Neuron (in vitro differentiated cells): ENCODE measurements at regions not wholly inside any gene's neighbourhood (a gene's known extent, or its start where the extent isn't known, plus 50 kb on each side); places are given as distances from the start of the nearest gene placed in this dataset.
"Not testable (repeated sequence)": the region's sequence is repeated elsewhere in the genome, so short reads cannot be mapped to it uniquely, and the experiment has no call there.

Experiments used
- H2AFZ ChIP-seq: one replicate; pipeline ENCODE4 v1.6.1; 2013; ENCODE audit warnings: low read depth, mild to moderate bottlenecking, inconsistent platforms, low read length, moderate library complexity
- H3K27me3 ChIP-seq: one replicate; pipeline ENCODE4 v1.6.1; 2013; ENCODE audit warnings: low read length; ENCODE audit not compliant: insufficient read depth
- H3K36me3 ChIP-seq: one replicate; pipeline ENCODE4 v1.6.1; 2013; ENCODE audit warnings: low read length; ENCODE audit not compliant: insufficient read depth
- H3K4me1 ChIP-seq: one replicate; pipeline ENCODE4 v1.6.1; 2013; ENCODE audit warnings: low read length; ENCODE audit not compliant: insufficient read depth
- H3K4me3 ChIP-seq: 2 replicates; pipeline ENCODE4 v1.5.1; 2013; ENCODE audit warnings: mild to moderate bottlenecking, low read length, moderate library complexity
- H3K9me3 ChIP-seq: one replicate; pipeline ENCODE4 v1.6.1; 2013; ENCODE audit warnings: low read length

DNA sequence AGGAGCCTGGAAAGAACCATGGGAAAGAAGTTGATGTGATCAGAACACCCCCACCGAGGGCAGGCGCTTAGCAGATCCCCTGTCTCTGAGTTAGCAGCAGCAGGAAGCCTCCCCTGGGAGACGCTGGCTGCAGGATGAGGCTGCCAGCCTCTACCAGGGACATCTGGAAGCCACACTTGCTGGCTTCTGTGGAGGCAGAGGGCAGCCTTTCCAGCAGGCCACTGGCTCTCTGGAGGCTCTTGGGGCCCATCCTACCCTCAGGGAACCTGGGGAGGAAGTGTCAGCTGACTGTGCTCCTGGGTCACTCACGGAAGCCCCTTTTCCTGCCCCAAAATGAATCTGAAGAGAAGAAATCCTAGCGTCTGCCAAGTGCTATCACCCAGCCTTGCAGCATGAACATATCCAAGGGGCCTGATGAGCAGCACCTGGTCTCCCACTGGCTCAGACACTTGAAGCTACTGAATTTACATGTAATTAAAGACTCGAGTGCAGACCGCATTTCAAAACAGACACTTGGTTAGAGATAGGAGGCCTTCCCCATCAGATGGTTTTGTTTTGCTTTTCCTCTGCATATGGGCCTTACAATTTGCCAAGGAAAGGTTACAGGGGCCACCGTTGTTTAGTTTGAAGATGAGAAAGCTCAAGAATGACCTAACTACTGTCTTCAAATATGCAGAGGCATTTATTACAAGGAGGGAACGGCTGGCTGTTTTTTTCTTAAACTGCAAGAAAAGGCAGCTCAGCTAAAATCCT is 142.1 kb downstream of the BCL2L11 start:
- not testable (repeated sequence) for H3K4me1 ChIP-seq, H3K36me3 ChIP-seq, H3K4me3 ChIP-seq, H3K9me3 ChIP-seq, H2AFZ ChIP-seq, H3K27me3 ChIP-seq

GRCh38 chr2:111263380-111264017 is 142.8 kb downstream of the BCL2L11 start:
- not testable (repeated sequence) for H3K4me1 ChIP-seq, H3K9me3 ChIP-seq, H3K27me3 ChIP-seq, H3K4me3 ChIP-seq, H2AFZ ChIP-seq, H3K36me3 ChIP-seq

GRCh38 chr2:111264956-111265355 is 144.2 kb downstream of the BCL2L11 start:
- H3K36me3 ChIP-seq, H2AFZ ChIP-seq, H3K9me3 ChIP-seq, H3K4me3 ChIP-seq, H3K27me3 ChIP-seq, H3K4me1 ChIP-seq: not testable (repeated sequence)

DNA sequence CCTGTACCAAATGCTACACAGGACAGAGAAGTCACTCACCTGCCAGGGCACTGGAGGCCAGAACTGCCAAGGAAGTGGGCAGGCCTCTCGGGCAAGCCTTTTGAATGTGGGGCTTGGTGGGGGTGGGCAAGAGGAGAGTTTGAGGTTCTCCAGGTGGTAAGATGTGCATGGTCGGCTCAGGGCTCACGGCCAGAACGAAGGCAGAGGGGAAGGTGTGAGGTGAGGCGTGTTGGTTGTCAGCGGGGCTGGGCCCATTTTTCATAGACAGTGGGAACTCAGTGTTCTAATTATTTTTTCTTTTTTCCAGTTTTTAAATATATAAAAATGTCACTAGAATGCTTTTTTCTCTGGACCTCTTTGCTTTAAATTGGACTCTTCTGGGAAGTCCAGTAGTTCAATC is 145.8 kb downstream of the BCL2L11 start:
- not testable (repeated sequence) for H3K27me3 ChIP-seq, H3K36me3 ChIP-seq, H2AFZ ChIP-seq, H3K4me1 ChIP-seq, H3K9me3 ChIP-seq, H3K4me3 ChIP-seq

DNA sequence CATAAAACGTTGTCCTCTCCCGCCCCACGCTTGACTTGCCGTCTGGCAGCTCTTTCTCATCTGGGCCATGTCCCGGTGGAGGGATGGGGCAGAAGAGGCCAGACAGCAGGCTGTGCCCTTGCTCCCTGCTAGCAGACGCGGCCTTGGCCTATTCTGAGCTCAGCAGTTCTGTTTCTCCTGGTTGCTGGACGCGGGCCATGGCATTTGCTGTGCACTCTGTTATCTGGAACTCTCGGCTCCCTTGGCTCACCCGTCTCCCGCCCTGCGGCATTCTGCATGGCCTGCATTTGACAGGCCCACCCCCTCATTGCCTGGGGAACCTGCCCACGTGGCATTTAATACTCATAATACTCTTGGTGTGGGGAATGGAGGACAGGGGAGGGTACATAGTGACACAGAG is 146.3 kb downstream of the BCL2L11 start:
- H3K36me3 ChIP-seq, H2AFZ ChIP-seq, H3K4me3 ChIP-seq, H3K27me3 ChIP-seq, H3K9me3 ChIP-seq, H3K4me1 ChIP-seq: not testable (repeated sequence)

DNA sequence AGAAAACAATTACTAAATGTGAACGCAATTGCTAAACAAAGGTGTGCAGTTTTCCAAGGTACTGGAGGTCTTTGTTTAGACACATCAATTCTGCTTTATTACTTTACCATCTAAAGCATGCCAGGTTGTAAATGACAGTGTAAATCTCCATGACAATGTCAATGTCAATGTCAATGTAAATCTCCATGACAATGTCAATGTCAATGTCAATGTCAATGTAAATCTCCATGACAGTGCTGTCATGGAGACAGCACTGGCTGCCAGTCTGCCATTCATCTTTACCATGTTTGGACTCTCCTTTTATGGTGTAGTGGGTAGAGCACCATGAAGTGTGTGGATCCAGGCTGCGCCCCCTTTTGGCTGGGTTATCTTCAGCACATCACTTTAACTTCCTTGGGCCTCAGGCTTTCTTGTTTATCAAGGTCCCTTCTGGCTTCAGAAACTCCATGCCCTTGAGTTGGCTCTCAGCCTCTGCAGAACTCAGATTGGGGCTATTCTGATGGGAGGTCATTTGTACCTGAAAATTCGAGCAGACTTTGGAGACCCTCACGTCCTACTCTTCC is 149.1 kb downstream of the BCL2L11 start:
- not testable (repeated sequence) for H3K27me3 ChIP-seq, H3K9me3 ChIP-seq, H3K36me3 ChIP-seq, H2AFZ ChIP-seq, H3K4me3 ChIP-seq, H3K4me1 ChIP-seq

DNA sequence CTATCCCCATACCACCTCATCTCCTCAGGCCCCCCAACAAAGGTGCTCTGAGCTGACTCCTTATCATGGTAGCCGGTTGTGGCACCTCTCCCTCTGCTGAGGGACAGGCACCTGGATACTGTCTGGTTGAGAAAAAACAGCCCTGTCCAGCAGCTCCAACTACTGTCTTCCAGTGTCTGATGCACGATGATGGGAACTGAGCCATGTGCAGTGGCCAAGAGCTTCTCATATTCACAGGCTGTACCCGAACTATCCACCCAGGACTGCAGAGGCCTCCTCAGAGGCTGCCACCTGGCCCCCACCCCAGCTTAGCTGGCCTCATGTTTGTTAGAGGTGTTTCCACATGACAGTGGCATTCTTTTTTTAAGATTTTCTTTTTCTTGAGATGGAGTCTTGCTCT is 149.9 kb downstream of the BCL2L11 start:
- H3K27me3 ChIP-seq, H3K9me3 ChIP-seq, H2AFZ ChIP-seq, H3K4me3 ChIP-seq, H3K36me3 ChIP-seq, H3K4me1 ChIP-seq: not testable (repeated sequence)

- H3K36me3 ChIP-seq, H3K9me3 ChIP-seq, H3K27me3 ChIP-seq, H2AFZ ChIP-seq, H3K4me3 ChIP-seq, H3K4me1 ChIP-seq: not testable (repeated sequence)
Observed at GRCh38 chr2:111271647-111272304, 151.1 kb downstream of the BCL2L11 start.

- not testable (repeated sequence) for H2AFZ ChIP-seq, H3K27me3 ChIP-seq, H3K36me3 ChIP-seq, H3K4me1 ChIP-seq, H3K4me3 ChIP-seq, H3K9me3 ChIP-seq
Observed at GRCh38 chr2:111273007-111273406, 152.3 kb downstream of the BCL2L11 start.

DNA sequence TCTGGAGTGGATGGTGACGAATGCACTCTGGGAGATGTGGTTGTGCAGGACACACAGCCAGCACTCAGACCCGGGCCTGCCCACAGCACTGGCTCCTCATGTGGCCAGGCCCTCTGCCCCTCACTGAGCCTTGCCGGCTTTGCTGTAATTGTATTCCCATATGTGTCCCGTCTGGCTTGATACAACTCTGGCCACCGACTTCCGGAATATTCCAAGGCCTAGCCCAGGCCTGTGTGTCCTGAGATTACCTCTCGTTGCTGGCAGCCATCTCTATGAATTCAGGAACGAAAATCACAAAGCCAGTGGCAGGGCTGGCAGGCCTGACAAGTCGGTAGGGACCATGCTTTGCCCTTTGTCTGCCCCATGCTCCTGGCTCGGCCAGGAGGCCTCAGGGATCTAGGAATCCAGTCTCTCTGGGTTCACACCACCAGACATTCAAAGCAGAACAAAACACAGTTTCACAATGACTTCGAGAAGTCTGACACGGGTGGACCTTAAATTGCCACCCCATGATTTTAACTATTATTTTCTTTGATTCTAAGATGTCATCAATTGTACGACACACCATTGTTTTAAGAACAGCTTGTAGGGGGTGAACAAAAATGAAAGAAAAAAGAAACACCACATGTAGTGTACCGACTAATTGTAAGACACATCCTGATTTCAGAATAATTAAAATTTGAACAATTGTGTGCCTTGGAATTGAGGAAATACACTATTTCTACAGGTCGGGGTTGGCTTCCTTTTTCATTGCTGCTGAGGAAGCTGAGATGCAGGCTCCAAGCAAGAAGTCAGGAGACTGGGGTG is 154.5 kb downstream of the BCL2L11 start:
- H3K9me3 ChIP-seq, H3K36me3 ChIP-seq, H3K4me1 ChIP-seq, H3K4me3 ChIP-seq, H3K27me3 ChIP-seq, H2AFZ ChIP-seq: not testable (repeated sequence)

DNA sequence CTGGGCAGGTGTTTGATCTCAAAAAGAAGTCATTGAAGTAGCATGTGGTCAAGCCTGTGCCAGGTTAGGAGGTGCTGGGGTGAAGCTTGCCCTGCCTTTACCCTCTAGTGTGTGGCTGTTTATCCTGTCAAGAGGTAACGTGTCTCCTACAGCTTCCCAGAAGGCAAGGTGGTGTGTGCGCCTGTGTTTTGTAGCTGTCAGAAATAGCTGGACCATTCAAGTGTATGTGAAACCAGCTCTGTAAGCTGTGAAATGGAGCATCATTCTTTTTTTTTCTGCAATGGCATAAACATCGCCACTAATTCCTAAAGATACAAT is 155.1 kb downstream of the BCL2L11 start:
- H3K27me3 ChIP-seq, H3K36me3 ChIP-seq, H3K9me3 ChIP-seq, H3K4me1 ChIP-seq, H3K4me3 ChIP-seq, H2AFZ ChIP-seq: not testable (repeated sequence)

DNA sequence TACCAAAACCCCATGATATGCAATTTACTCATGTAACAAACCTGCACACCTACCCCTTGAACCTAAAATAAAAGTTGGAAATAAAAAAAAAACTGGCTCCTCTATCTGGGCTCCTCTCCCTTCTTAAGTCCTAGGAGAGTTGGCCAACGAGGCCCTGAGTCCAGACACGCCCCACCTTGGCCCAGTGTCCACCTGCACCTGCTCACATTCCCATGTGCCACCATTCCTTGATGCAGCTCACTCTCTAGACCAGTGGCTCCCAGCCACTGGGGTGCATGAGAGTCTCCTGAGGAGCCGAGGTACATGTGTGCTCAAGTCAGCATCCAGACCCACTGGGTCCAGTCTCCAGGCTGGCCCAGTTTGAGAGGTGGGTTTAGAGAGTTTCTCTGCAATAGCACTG is 157.4 kb downstream of the BCL2L11 start:
- not testable (repeated sequence) for H3K9me3 ChIP-seq, H3K36me3 ChIP-seq, H3K27me3 ChIP-seq, H3K4me1 ChIP-seq, H3K4me3 ChIP-seq, H2AFZ ChIP-seq

DNA sequence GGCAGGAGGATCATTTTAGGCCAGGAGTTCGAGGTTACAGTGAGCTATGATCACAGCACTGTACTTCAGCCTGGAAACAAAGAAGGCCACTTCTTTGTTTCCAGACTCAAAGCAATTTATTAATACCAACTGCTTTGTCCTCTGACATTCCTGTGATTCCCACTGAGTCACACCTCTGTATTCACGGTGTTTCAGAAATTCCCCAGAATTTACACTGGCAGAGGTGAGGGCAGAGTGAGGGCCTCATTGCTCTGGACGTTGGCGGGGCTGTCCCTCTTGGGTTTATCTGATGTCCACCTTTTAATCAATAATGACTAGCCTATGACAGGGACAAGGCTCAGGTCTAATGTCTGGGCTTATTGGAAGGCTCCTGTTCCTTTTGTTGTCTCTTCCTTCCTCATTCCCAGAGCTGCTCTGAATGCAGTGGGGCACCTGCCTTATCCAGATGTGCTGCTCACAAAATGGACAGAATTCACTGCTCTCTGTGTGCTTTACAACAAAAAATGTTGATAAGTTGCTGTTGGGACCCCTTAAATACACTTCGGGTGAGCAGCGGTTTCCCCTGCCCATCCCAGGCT is 160.1 kb downstream of the BCL2L11 start:
- not testable (repeated sequence) for H3K9me3 ChIP-seq, H3K27me3 ChIP-seq, H3K36me3 ChIP-seq, H3K4me3 ChIP-seq, H2AFZ ChIP-seq, H3K4me1 ChIP-seq
